OCI-LY1 (cell line): ENCODE measurements at regions not wholly inside any gene's neighbourhood (a gene's known extent, or its start where the extent isn't known, plus 50 kb on each side); places are given as distances from the start of the nearest gene placed in this dataset.
"Not testable (repeated sequence)": the region's sequence is repeated elsewhere in the genome, so short reads cannot be mapped to it uniquely, and the experiment has no call there.

Experiments
- CTCF ChIP-seq: fragments of 200-600 bp; sonication (generic), shearing (Covaris generic); IDR thresholded peaks from 2 replicates; pipeline ENCODE4 v1.5.1; 2017; ENCODE audit warnings: mild to moderate bottlenecking, antibody characterized with exemption, low read length, moderate library complexity, mixed read lengths
- EZH2 ChIP-seq: fragments of 200-600 bp; sonication (generic), shearing (Covaris generic); IDR thresholded peaks from 2 replicates; pipeline ENCODE4 v1.8.0; 2017; ENCODE audit warnings: borderline replicate concordance, mixed run types, mild to moderate bottlenecking, antibody characterized with exemption, low read length, moderate library complexity, mixed read lengths

GRCh38 chr16:18216814-18217213 lies 119.7 kb downstream of the NPIPA8 start:
- TF ChIP-seq CTCF, EZH2: not testable (repeated sequence)
